Panc1 (cell line): ENCODE measurements at regions not wholly inside any gene's neighbourhood (a gene's known extent, or its start where the extent isn't known, plus 50 kb on each side); places are given as distances from the start of the nearest gene placed in this dataset.

Source experiments
- ATAC-seq: fragments of 200-7000 bp; cut with Tn5 transposase; 2 replicates; pipeline ENCODE4 v1.9.1; 2020; ENCODE audit warnings: mild to moderate bottlenecking, moderate library complexity
- BruUV-seq: library from RNA; stranded (reverse); fragments of 400-500 nt; replicated peaks from 2 replicates; lab custom pipeline; 2021; lab: Mats Ljungman, UMichigan
- CTCF ChIA-PET: fragments of 300-600 bp; sonication (Branson Sonifier 250); formaldehyde crosslinking; loops from one replicate; lab custom pipeline; 2022; ENCODE audit warnings: antibody characterized with exemption; lab: Charles Lee
- POLR2A ChIA-PET: fragments of 300-600 bp; sonication (Branson Sonifier 250); formaldehyde crosslinking; loops from one replicate; lab custom pipeline; 2022; ENCODE audit warnings: antibody characterized with exemption; lab: Charles Lee
- DNase-seq: peaks from one replicate; pipeline ENCODE4 v3.0.0-alpha.2; 2010; ENCODE audit warnings: low read depth, low spot score
- H3K27ac ChIP-seq: 2 replicates; pipeline ENCODE4 v1.5.1; 2011; ENCODE audit warnings: mild to moderate bottlenecking, low read length, inconsistent platforms
- H3K27me3 ChIP-seq: fragments of 200-500 bp; sonication (Bioruptor generic); 2 replicates; pipeline ENCODE4 v1.6.0; 2014; ENCODE audit warnings: low read length, inconsistent platforms; ENCODE audit not compliant: control insufficient read depth, insufficient read depth
- H3K36me3 ChIP-seq: fragments of 200-500 bp; sonication (Bioruptor generic); 2 replicates; pipeline ENCODE4 v1.5.1; 2014; ENCODE audit warnings: inconsistent platforms, mild to moderate bottlenecking, low read length, moderate library complexity; ENCODE audit not compliant: control insufficient read depth, insufficient read depth
- H3K4me1 ChIP-seq: 2 replicates; pipeline ENCODE4 v1.5.1; 2011; ENCODE audit warnings: inconsistent platforms, mild to moderate bottlenecking, low read length, moderate library complexity; ENCODE audit not compliant: control insufficient read depth, insufficient read depth
- H3K4me3 ChIP-seq, 2 experiments: 2 replicates each; pipeline ENCODE4 v1.5.1; 2011 to 2012; ENCODE audit warnings: low read depth in 2 of 2, low read length in 2 of 2, mild to moderate bottlenecking in 2 of 2, inconsistent platforms in 1 of 2, moderate library complexity in 1 of 2
- H3K9me3 ChIP-seq: fragments of 200-500 bp; sonication (Bioruptor generic); 2 replicates; pipeline ENCODE4 v1.5.1; 2014; ENCODE audit warnings: low read depth, mild to moderate bottlenecking, inconsistent platforms, low read length, moderate library complexity; ENCODE audit not compliant: control insufficient read depth, insufficient read depth
- POLR2AphosphoS5 ChIP-seq: IDR thresholded peaks from 2 replicates; pipeline ENCODE4 v1.6.1; 2012; ENCODE audit warnings: mild to moderate bottlenecking, low read depth, low read length, moderate library complexity
- SIN3A ChIP-seq: IDR thresholded peaks from 2 replicates; pipeline ENCODE4 v1.6.1; 2012; ENCODE audit warnings: low read depth, mild to moderate bottlenecking, low read length, moderate library complexity, borderline replicate concordance; ENCODE audit not compliant: insufficient read depth
- TCF7L2 ChIP-seq: IDR thresholded peaks from 2 replicates; pipeline ENCODE4 v1.6.1; 2011; ENCODE audit warnings: mild to moderate bottlenecking, low read depth, low read length, inconsistent platforms
- in situ Hi-C: cut with HindIII; loops from 2 replicates; pipeline ENCODE4 v1.10.0; 2016; ENCODE audit warnings: low sequenced_read_pairs, low pct_unique_long_range_greater_than_20kb
- intact Hi-C: fragments of 100-400 bp; cut with micrococcal nuclease; formaldehyde crosslinking; loops from one replicate; pipeline ENCODE4 v1.10.0; 2022; ENCODE audit not compliant: unreplicated experiment
- TF ChIP-seq, protein P1 (sequence below): fragments of 450-650 bp; IDR thresholded peaks from 2 replicates; pipeline ENCODE4 v1.5.1; 2017; ENCODE audit warnings: mild to moderate bottlenecking
- TF ChIP-seq, protein P2 (sequence below), 2 experiments: IDR thresholded peaks; 2 replicates each; pipeline ENCODE4 v1.6.1; 2011 to 2012; ENCODE audit warnings: low read depth in 2 of 2, control low read depth in 1 of 2, low read length in 1 of 2, mild to moderate bottlenecking in 1 of 2, moderate library complexity in 1 of 2; ENCODE audit not compliant: insufficient read depth in 1 of 2

DNA sequence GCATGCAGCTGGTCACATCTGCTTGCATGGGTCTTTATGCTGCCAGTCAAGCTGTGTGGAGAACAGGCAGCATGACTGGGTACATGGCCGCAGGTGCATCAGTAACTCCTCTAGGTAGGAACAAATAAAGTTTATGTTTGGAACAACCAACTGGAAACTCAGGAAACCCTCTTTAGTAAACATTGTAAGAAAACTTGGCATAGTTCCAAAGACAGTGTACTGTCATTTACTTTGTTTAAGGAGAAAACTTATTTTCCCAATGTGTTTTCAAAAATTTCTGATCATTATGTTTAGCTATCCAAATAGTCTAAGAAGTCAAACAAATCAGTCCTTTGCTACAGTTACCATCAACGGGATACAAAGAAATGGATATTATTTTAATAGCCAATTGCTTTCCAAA is 386.0 kb downstream of the CHSY3 start:
- Histone ChIP-seq H3K4me1 (no peaks in the 10 kb centered on the region), H3K9me3 (no peaks in the 10 kb centered on the region), H3K36me3 (no peaks in the 10 kb centered on the region), H3K27me3 (no peaks in the 10 kb centered on the region), H3K27ac (no peak overlapping the region), H3K4me3 (no peak overlapping the region)
- TF ChIP-seq, protein P1, sequence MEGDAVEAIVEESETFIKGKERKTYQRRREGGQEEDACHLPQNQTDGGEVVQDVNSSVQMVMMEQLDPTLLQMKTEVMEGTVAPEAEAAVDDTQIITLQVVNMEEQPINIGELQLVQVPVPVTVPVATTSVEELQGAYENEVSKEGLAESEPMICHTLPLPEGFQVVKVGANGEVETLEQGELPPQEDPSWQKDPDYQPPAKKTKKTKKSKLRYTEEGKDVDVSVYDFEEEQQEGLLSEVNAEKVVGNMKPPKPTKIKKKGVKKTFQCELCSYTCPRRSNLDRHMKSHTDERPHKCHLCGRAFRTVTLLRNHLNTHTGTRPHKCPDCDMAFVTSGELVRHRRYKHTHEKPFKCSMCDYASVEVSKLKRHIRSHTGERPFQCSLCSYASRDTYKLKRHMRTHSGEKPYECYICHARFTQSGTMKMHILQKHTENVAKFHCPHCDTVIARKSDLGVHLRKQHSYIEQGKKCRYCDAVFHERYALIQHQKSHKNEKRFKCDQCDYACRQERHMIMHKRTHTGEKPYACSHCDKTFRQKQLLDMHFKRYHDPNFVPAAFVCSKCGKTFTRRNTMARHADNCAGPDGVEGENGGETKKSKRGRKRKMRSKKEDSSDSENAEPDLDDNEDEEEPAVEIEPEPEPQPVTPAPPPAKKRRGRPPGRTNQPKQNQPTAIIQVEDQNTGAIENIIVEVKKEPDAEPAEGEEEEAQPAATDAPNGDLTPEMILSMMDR: no peak
- TF ChIP-seq POLR2AphosphoS5 (no peak), TCF7L2 (no peak), SIN3A (no peak)
- TF ChIP-seq, protein P2, sequence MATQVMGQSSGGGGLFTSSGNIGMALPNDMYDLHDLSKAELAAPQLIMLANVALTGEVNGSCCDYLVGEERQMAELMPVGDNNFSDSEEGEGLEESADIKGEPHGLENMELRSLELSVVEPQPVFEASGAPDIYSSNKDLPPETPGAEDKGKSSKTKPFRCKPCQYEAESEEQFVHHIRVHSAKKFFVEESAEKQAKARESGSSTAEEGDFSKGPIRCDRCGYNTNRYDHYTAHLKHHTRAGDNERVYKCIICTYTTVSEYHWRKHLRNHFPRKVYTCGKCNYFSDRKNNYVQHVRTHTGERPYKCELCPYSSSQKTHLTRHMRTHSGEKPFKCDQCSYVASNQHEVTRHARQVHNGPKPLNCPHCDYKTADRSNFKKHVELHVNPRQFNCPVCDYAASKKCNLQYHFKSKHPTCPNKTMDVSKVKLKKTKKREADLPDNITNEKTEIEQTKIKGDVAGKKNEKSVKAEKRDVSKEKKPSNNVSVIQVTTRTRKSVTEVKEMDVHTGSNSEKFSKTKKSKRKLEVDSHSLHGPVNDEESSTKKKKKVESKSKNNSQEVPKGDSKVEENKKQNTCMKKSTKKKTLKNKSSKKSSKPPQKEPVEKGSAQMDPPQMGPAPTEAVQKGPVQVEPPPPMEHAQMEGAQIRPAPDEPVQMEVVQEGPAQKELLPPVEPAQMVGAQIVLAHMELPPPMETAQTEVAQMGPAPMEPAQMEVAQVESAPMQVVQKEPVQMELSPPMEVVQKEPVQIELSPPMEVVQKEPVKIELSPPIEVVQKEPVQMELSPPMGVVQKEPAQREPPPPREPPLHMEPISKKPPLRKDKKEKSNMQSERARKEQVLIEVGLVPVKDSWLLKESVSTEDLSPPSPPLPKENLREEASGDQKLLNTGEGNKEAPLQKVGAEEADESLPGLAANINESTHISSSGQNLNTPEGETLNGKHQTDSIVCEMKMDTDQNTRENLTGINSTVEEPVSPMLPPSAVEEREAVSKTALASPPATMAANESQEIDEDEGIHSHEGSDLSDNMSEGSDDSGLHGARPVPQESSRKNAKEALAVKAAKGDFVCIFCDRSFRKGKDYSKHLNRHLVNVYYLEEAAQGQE (IDR thresholded peaks at IDR 0.05; ENCODE audit: insufficient read depth in 1 of 2, low read depth in 2 of 2, low read length in 1 of 2): no peak
- ATAC-seq: no peak
- BruUV-seq: no TSS peak
- intact Hi-C loops: no loop called here
- ChIA-PET POLR2A (no interaction called here), CTCF (no interaction called here)
- in situ Hi-C loops: no loop called here
- no peak for DNase-seq

DNA sequence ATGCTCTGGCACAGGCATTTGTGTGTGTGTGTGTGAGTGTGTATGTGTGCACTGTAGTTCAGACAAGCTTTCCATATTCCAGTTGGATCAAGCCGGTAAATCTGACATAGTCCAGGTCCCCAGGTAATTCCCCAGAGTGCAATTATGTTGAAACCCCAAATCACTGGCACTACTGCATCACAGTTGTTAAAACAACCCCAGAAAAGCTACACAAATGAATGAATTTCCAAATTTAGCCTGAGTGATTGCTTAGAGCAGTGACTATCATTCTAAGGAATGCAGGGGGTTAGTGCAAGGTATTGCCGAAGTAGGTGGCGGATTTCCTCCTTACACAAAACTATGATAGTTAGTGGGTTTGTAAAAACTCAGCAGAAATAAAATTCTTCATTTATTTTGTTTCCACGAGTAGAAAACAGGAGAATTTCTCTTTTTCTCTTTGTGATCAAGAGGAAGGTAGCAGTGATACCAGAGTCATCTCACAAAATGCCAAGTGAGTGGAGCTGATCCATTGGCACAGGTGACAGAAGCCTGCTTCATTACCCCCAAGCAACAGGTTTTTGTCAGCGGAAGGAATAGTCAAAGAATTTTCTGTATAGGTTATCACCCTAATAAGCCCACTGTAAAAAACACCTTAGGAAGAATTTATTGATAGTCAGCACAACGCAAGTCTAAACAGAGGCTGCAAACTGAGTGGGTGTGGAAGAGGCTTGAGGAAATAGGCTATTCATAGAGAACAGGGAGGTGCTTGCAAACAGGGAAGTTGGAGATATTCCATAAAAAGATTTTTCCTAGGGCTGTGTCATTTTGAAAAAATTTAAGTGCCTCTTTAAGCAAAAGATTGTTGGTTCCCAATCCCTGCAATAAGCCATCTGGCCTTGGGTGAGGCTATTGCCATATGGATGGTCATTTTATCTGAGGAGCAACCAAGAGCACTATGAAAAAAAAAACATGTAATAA is 385.1 kb downstream of the CHSY3 start:
- BruUV-seq: no TSS peak
- Histone ChIP-seq H3K4me1 (no peaks in the 10 kb centered on the region), H3K9me3 (no peaks in the 10 kb centered on the region), H3K36me3 (no peaks in the 10 kb centered on the region), H3K4me3 (no peak overlapping the region), H3K27me3 (no peaks in the 10 kb centered on the region), H3K27ac (no peak overlapping the region)
- in situ Hi-C loops: no loop called here
- CTCF ChIA-PET: no interaction called here
- intact Hi-C loops: no loop called here
- DNase-seq (no peak), ATAC-seq (no peak)
- TF ChIP-seq, protein P1: no peak
- TF ChIP-seq TCF7L2 (no peak), POLR2AphosphoS5 (no peak), SIN3A (no peak)
- TF ChIP-seq, protein P2 (IDR thresholded peaks at IDR 0.05; ENCODE audit: insufficient read depth in 1 of 2, low read depth in 2 of 2, low read length in 1 of 2): no peak
- POLR2A ChIA-PET: no interaction called here
